HG03159 (cell line): ENCODE measurements at regions not wholly inside any gene's neighbourhood (a gene's known extent, or its start where the extent isn't known, plus 50 kb on each side); places are given as distances from the start of the nearest gene placed in this dataset.

Experiments used
- ATAC-seq: cut with Tn5 transposase; IDR thresholded peaks from one replicate; pipeline ENCODE4 v1.9.1; 2021; ENCODE audit warnings: mild to moderate bottlenecking, moderate library complexity; ENCODE audit not compliant: unreplicated experiment

GRCh38 chr10:8227246-8227645, 172.8 kb downstream of the GATA3 start:
- no peak for ATAC-seq

GRCh38 chr10:8229153-8229552, 174.7 kb downstream of the GATA3 start:
- no peak for ATAC-seq

GRCh38 chr10:8230902-8231301, 176.4 kb downstream of the GATA3 start:
- no peak for ATAC-seq

- no peak for ATAC-seq
Observed at GRCh38 chr10:8233049-8233448, 178.6 kb downstream of the GATA3 start.

- ATAC-seq: no peak
Observed at GRCh38 chr10:8233832-8234259, 179.4 kb downstream of the GATA3 start.

- no peak for ATAC-seq
Observed at GRCh38 chr10:8235253-8236027, 181.0 kb downstream of the GATA3 start.

GRCh38 chr10:8238986-8239385, 184.5 kb downstream of the GATA3 start:
- no peak for ATAC-seq

GRCh38 chr10:8240861-8241260, 186.4 kb downstream of the GATA3 start:
- no peak for ATAC-seq

- no peak for ATAC-seq
Observed at GRCh38 chr10:8242295-8242872, 187.9 kb downstream of the GATA3 start.

- ATAC-seq: no peak
Observed at GRCh38 chr10:8245131-8245813, 190.8 kb downstream of the GATA3 start.

GRCh38 chr10:8245814-8246142, 191.3 kb downstream of the GATA3 start:
- no peak for ATAC-seq

GRCh38 chr10:8246548-8246947, 192.1 kb downstream of the GATA3 start:
- ATAC-seq: no peak

- ATAC-seq: no peak
Observed at GRCh38 chr10:8247191-8247590, 192.7 kb downstream of the GATA3 start.

GRCh38 chr10:8248868-8249267, 194.4 kb downstream of the GATA3 start:
- no peak for ATAC-seq

GRCh38 chr10:8254350-8254749, 199.9 kb downstream of the GATA3 start:
- no peak for ATAC-seq

GRCh38 chr10:8255301-8255700, 200.8 kb downstream of the GATA3 start:
- no peak for ATAC-seq

- no peak for ATAC-seq
Observed at GRCh38 chr10:8260645-8261044, 206.2 kb downstream of the GATA3 start.

GRCh38 chr10:8262317-8262716, 207.8 kb downstream of the GATA3 start:
- ATAC-seq: no peak

GRCh38 chr10:8269976-8270375, 215.5 kb downstream of the GATA3 start:
- ATAC-seq: no peak

- ATAC-seq: no peak
Observed at GRCh38 chr10:8272794-8273425, 218.4 kb downstream of the GATA3 start.

- no peak for ATAC-seq
Observed at GRCh38 chr10:8273749-8274148, 219.3 kb downstream of the GATA3 start.

- ATAC-seq: no peak
Observed at GRCh38 chr10:8275911-8276310, 221.4 kb downstream of the GATA3 start.
